ENCODE measurements at regions not wholly inside any gene's neighbourhood (a gene's known extent, or its start where the extent isn't known, plus 50 kb on each side); places are given as distances from the start of the nearest gene placed in this dataset.

DNA sequence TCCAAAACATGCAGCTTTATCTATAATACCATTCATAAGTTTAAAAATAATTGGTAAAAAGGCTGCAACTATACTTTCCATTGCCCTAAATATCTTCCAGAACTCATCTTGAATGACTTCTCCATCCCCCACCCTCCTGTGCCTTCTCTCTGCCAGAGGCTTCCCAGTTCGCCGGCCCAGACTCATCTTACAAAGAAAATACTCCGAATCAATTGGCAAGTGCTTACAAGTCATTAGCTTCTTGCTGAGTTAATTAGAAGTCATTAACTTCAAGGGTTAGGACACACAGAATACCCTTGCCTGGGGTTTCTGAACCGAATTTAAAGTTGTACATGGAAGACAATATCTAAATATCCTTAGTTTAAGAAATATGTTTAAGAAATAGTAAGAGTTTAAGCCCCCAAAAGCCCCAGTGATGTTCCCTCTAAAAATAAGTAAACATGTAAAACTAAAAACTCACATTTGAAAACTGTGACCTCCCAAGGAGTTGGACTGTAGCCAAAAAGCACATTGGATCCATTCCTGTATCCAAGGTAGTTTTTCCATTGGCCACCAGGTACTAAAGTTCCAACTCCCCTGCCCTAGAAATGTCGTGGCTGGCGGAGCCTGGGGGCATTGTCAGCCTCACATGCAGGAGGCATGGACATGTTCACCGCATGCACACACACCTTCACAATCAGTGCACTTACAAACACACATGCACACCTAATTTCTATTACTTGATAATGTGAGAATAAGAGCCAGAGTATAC is 535.2 kb upstream of the FAT1 start:
- H3K79me2 ChIP-seq (ENCODE audit: insufficient read depth, low read length): no peaks in the 10 kb centered on the region
- no peaks in the 10 kb centered on the region for H3K36me3 ChIP-seq (ENCODE audit: low read length)
- H2AFZ ChIP-seq (ENCODE audit: low read depth, low read length, severe bottlenecking): no peak overlapping the region
- no peaks in the 10 kb centered on the region for H3F3A ChIP-seq (ENCODE audit: insufficient read depth)
- no peaks in the 10 kb centered on the region for H3K9me3 ChIP-seq (ENCODE audit: insufficient read depth, low read length)
- no peak overlapping the region for H3K4me2 ChIP-seq (ENCODE audit: low read depth, low read length, poor library complexity, severe bottlenecking)
- no peak overlapping the region for H3K9ac ChIP-seq (ENCODE audit: low read length)
- no peaks in the 10 kb centered on the region for H3K9me2 ChIP-seq (replicated peaks; ENCODE audit: insufficient read depth, low read length)
- H3K27ac ChIP-seq (ENCODE audit: low read depth, low read length): no peak overlapping the region
- no peaks in the 10 kb centered on the region for H4K20me1 ChIP-seq (ENCODE audit: low read depth, low read length)
- no peak overlapping the region for H3K4me3 ChIP-seq (ENCODE audit: insufficient read depth, low read length, poor library complexity, severe bottlenecking)
- H3K27me3 ChIP-seq (ENCODE audit: low read length): no peaks in the 10 kb centered on the region
- TF ChIP-seq, protein P1, sequence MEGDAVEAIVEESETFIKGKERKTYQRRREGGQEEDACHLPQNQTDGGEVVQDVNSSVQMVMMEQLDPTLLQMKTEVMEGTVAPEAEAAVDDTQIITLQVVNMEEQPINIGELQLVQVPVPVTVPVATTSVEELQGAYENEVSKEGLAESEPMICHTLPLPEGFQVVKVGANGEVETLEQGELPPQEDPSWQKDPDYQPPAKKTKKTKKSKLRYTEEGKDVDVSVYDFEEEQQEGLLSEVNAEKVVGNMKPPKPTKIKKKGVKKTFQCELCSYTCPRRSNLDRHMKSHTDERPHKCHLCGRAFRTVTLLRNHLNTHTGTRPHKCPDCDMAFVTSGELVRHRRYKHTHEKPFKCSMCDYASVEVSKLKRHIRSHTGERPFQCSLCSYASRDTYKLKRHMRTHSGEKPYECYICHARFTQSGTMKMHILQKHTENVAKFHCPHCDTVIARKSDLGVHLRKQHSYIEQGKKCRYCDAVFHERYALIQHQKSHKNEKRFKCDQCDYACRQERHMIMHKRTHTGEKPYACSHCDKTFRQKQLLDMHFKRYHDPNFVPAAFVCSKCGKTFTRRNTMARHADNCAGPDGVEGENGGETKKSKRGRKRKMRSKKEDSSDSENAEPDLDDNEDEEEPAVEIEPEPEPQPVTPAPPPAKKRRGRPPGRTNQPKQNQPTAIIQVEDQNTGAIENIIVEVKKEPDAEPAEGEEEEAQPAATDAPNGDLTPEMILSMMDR (IDR thresholded peaks at IDR 0.05; ENCODE audit: insufficient read depth, low read length, poor library complexity, severe bottlenecking): no peak
- no peak for TF ChIP-seq EZH2phosphoT487 (conservative IDR thresholded peaks at IDR 0.05; ENCODE audit: low read length)

DNA sequence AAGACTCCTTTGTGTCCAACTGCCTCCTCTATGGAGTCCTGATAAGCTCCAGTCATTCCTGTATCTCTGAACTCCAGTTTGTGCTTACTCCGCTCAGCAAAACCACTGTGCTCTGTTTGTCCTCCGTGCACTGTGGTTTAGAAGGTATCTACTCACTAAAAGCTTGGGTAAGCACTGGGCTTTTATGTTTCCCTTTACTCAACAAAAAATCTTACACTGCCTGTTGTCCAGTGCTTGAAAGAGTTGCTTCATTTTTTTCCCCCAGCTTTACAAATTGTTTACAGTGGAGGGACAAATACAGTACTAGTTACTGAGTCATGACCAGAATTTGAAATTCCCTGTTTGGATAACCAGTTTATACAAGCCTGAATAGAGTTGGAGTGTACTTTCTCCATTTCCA is 545.3 kb upstream of the FAT1 start:
- no peak overlapping the region for H3K4me2 ChIP-seq (ENCODE audit: low read depth, low read length, poor library complexity, severe bottlenecking)
- no peak overlapping the region for H2AFZ ChIP-seq (ENCODE audit: low read depth, low read length, severe bottlenecking)
- no peak overlapping the region for H3K4me3 ChIP-seq (ENCODE audit: insufficient read depth, low read length, poor library complexity, severe bottlenecking)
- no peaks in the 10 kb centered on the region for H3K79me2 ChIP-seq (ENCODE audit: insufficient read depth, low read length)
- no peak for TF ChIP-seq EZH2phosphoT487 (conservative IDR thresholded peaks at IDR 0.05; ENCODE audit: low read length)
- no peaks in the 10 kb centered on the region for H4K20me1 ChIP-seq (ENCODE audit: low read depth, low read length)
- H3K36me3 ChIP-seq (ENCODE audit: low read length): no peaks in the 10 kb centered on the region
- H3F3A ChIP-seq (ENCODE audit: insufficient read depth): no peaks in the 10 kb centered on the region
- no peak overlapping the region for H3K9ac ChIP-seq (ENCODE audit: low read length)
- no peaks in the 10 kb centered on the region for H3K27me3 ChIP-seq (ENCODE audit: low read length)
- no peaks in the 10 kb centered on the region for H3K9me3 ChIP-seq (ENCODE audit: insufficient read depth, low read length)
- H3K27ac ChIP-seq (ENCODE audit: low read depth, low read length): no peak overlapping the region
- H3K9me2 ChIP-seq (replicated peaks; ENCODE audit: insufficient read depth, low read length): no peaks in the 10 kb centered on the region

DNA sequence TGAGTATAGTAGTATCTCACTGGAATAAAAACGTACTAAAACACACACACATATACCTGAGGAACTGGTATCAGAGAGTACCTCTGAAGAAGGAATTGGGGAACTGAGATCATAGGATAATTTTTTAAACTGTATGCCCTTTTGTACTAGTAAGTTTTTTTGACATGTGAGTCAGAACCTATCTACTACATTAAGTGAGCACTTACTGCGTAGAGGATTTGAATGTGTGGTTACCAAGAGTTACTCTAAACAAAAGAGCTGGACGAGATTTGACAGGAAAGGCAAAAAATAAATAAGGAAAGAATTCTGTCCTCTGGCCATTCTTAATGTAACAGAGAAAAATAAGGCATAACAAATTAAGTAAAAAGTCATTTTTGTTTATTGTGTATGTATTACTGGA is 546.5 kb upstream of the FAT1 start:
- no peak overlapping the region for H3K9ac ChIP-seq (ENCODE audit: low read length)
- no peak overlapping the region for H3K27ac ChIP-seq (ENCODE audit: low read depth, low read length)
- H2AFZ ChIP-seq (ENCODE audit: low read depth, low read length, severe bottlenecking): no peak overlapping the region
- no peak overlapping the region for H3K4me3 ChIP-seq (ENCODE audit: insufficient read depth, low read length, poor library complexity, severe bottlenecking)
- H3K27me3 ChIP-seq (ENCODE audit: low read length): no peaks in the 10 kb centered on the region
- H3K36me3 ChIP-seq (ENCODE audit: low read length): no peaks in the 10 kb centered on the region
- no peaks in the 10 kb centered on the region for H3K79me2 ChIP-seq (ENCODE audit: insufficient read depth, low read length)
- H3K9me3 ChIP-seq (ENCODE audit: insufficient read depth, low read length): no peaks in the 10 kb centered on the region
- H3F3A ChIP-seq (ENCODE audit: insufficient read depth): no peaks in the 10 kb centered on the region
- TF ChIP-seq EZH2phosphoT487 (conservative IDR thresholded peaks at IDR 0.05; ENCODE audit: low read length): no peak
- TF ChIP-seq, protein P1 (IDR thresholded peaks at IDR 0.05; ENCODE audit: insufficient read depth, low read length, poor library complexity, severe bottlenecking): no peak
- H3K4me2 ChIP-seq (ENCODE audit: low read depth, low read length, poor library complexity, severe bottlenecking): no peak overlapping the region
- no peaks in the 10 kb centered on the region for H4K20me1 ChIP-seq (ENCODE audit: low read depth, low read length)
- H3K9me2 ChIP-seq (replicated peaks; ENCODE audit: insufficient read depth, low read length): no peaks in the 10 kb centered on the region

GRCh38 chr4:187271848-187272247 is 548.2 kb upstream of the FAT1 start:
- TF ChIP-seq, protein P1 (IDR thresholded peaks at IDR 0.05; ENCODE audit: insufficient read depth, low read length, poor library complexity, severe bottlenecking): no peak
- no peak for TF ChIP-seq EZH2phosphoT487 (conservative IDR thresholded peaks at IDR 0.05; ENCODE audit: low read length)
- Histone ChIP-seq H3K9me2 (replicated peaks; ENCODE audit: insufficient read depth, low read length) (no peaks in the 10 kb centered on the region), H3K79me2 (ENCODE audit: insufficient read depth, low read length) (no peaks in the 10 kb centered on the region), H3K9ac (ENCODE audit: low read length) (no peak overlapping the region), H4K20me1 (ENCODE audit: low read depth, low read length) (no peaks in the 10 kb centered on the region), H3K27me3 (ENCODE audit: low read length) (no peaks in the 10 kb centered on the region), H3K4me2 (ENCODE audit: low read depth, low read length, poor library complexity, severe bottlenecking) (no peak overlapping the region), H3K27ac (ENCODE audit: low read depth, low read length) (no peak overlapping the region), H3K9me3 (ENCODE audit: insufficient read depth, low read length) (no peaks in the 10 kb centered on the region), H3F3A (ENCODE audit: insufficient read depth) (no peaks in the 10 kb centered on the region), H3K36me3 (ENCODE audit: low read length) (no peaks in the 10 kb centered on the region), H2AFZ (ENCODE audit: low read depth, low read length, severe bottlenecking) (no peak overlapping the region), H3K4me3 (ENCODE audit: insufficient read depth, low read length, poor library complexity, severe bottlenecking) (no peak overlapping the region)

Measured in SU-DHL-6 (cell line).